WERI-Rb-1 (cell line): ENCODE measurements at regions not wholly inside any gene's neighbourhood (a gene's known extent, or its start where the extent isn't known, plus 50 kb on each side); places are given as distances from the start of the nearest gene placed in this dataset.
A peak's percentile ranks its signal among the peaks of the same experiment; 100 is the strongest.

Experiments
- DNase-seq: peaks from one replicate; pipeline ENCODE4 v3.0.0-alpha.2; 2020
- H3K27ac ChIP-seq: fragments of 250-450 bp; sonication (Bioruptor Pico); 2 replicates; pipeline ENCODE4 v1.5.1; 2020; ENCODE audit warnings: mild to moderate bottlenecking, moderate library complexity
- H3K27me3 ChIP-seq: fragments of 250-450 bp; sonication (Bioruptor Pico); 2 replicates; pipeline ENCODE4 v1.5.1; 2021; ENCODE audit warnings: mild to moderate bottlenecking, low read depth, moderate library complexity; ENCODE audit not compliant: insufficient read depth, severe bottlenecking
- H3K36me3 ChIP-seq: fragments of 250-450 bp; sonication (Bioruptor Pico); 2 replicates; pipeline ENCODE4 v1.5.1; 2020; ENCODE audit warnings: mild to moderate bottlenecking, moderate library complexity
- H3K4me3 ChIP-seq: 2 replicates; pipeline ENCODE4 v1.5.1; 2011; ENCODE audit warnings: low read depth, mild to moderate bottlenecking, control low read depth, low read length
- H3K9me3 ChIP-seq: fragments of 250-450 bp; sonication (Bioruptor Pico); 2 replicates; pipeline ENCODE4 v1.5.1; 2021; ENCODE audit warnings: mild to moderate bottlenecking, moderate library complexity; ENCODE audit not compliant: severe bottlenecking
- CTCF ChIP-seq: IDR thresholded peaks from 2 replicates; pipeline ENCODE4 v1.5.1; 2011; ENCODE audit warnings: low read depth, mild to moderate bottlenecking, control low read depth, inconsistent platforms, low read length

DNA sequence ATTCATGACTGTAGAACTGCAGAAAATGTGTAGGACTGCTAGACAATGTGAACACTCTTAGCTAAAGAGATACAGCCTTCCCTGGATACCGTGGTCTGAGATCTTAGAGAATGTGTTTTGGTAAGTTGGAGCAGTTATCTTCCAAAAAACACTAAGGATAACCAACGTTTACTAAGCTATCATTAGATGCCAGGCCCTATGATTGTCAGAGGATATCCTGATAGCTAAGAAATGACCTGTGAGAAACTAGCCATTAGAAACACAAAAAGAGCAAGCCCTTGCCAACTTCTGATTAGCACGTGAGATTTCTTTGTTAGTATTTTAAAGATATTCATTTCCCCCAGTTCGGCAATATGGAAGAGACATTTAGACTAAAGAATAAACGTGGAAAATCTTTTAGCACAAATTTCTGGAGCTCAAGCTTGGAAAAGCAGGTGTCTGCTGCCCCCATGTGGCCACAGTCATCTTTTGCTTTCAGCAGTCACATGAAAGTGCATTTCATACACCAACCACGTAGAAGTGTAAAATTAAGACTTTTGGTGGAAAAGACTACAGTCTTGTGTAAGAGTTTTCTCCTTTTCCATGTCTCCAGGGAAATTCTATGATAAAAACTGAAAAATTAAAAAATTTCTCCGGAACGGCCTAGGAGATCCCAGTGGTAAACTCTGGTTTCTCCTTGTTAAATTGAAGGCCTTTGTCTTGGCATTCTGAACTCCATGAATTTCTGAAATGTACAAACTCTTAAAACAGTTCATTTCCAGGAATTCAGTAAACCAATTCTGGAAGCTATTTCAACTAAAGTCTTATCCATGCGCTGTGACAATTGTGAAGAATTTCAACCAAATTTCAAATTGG lies 136.4 kb downstream of the ZNF674 start:
- Histone ChIP-seq H3K27me3 (no peaks in the 10 kb centered on the region), H3K9me3 (no peaks in the 10 kb centered on the region), H3K36me3 (no peaks in the 10 kb centered on the region), H3K4me3 (no peak overlapping the region), H3K27ac (no peak overlapping the region)
- DNase-seq, result peak; percentile 60
- TF ChIP-seq CTCF, result peak; percentile 66

GRCh38 chrX:46407753-46408130 lies 137.5 kb downstream of the ZNF674 start:
- no peak for TF ChIP-seq CTCF
- Histone ChIP-seq H3K27me3 (no peaks in the 10 kb centered on the region), H3K36me3 (no peaks in the 10 kb centered on the region), H3K4me3 (no peak overlapping the region), H3K9me3 (no peaks in the 10 kb centered on the region), H3K27ac (no peak overlapping the region)
- no peak for DNase-seq

DNA sequence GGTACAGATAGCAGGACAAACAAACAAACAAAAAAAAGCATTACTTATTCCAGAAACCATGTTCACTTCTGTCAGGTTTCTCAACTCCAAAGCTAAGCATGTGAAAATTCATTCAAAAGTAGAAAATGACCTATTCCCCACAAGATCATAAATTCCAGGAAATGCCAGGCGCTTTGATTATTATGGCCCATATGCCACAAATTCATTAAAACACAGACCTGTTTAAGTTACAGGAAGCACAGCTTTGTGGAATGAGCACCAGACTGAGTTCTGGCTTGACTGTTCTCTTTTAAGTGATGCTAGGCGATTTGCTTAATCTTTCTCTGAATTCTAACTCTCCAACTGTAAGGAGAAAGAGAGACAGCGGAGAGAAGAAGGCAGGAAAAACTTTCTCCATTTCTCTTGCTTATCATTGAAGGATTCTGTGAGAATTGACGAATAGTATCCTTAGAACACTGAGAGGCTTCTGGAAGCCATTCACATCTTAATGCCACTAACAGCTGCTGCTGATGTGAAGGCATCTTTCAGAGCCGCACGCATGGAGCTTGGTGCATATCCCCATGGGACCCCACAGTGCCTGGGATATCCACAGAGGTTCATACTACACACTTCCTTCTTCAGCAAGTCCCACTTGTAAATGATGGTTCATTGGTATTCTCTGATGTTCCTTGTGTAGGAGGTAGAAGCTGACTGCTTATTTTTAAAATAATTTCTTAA lies 138.0 kb downstream of the ZNF674 start:
- no peak for TF ChIP-seq CTCF
- Histone ChIP-seq H3K9me3 (no peaks in the 10 kb centered on the region), H3K27ac (no peak overlapping the region), H3K27me3 (no peaks in the 10 kb centered on the region), H3K36me3 (no peaks in the 10 kb centered on the region), H3K4me3 (no peak overlapping the region)
- no peak for DNase-seq

DNA sequence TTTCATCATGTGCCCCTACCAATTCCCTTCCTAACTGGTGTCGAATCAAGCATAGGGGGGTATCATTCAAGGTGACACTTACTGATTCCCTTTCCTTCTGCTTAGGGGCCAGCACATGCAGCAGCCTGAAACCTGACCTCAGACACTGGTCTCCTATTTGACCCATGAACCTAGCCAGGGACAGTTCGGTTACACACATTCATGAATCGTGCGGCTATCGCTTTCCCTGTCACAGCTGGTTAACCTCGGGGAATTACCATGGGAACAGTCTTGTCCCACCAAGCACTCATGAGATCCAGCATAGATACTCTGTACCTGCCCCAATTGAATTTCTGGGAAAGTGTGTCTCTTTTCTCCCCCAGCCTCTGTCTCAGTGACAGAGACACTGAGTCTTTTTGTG lies 140.4 kb downstream of the ZNF674 start:
- DNase-seq, result no peak

More for the DNA sequence above, 140.4 kb downstream of the ZNF674 start:
- no peaks in the 10 kb centered on the region for H3K27me3 ChIP-seq
- no peak overlapping the region for H3K27ac ChIP-seq
- TF ChIP-seq CTCF, result no peak
- no peak overlapping the region for H3K4me3 ChIP-seq
- H3K9me3 ChIP-seq, result no peaks in the 10 kb centered on the region
- H3K36me3 ChIP-seq, result no peaks in the 10 kb centered on the region
